Tibial nerve (tissue), 4 donors: ENCODE measurements at regions not wholly inside any gene's neighbourhood (a gene's known extent, or its start where the extent isn't known, plus 50 kb on each side); places are given as distances from the start of the nearest gene placed in this dataset.

ENCODE experiments used
- EP300 ChIP-seq, 2 donors: sonication (generic); formaldehyde crosslinking; IDR thresholded peaks; one replicate each; pipeline ENCODE4 v1.6.1; 2017; ENCODE audit warnings: antibody characterized with exemption in 2 of 2, mild to moderate bottlenecking in 1 of 2
- POLR2A ChIP-seq, 2 donors: fragments of 450-650 bp; IDR thresholded peaks; one replicate each; pipeline ENCODE4 v1.6.1; 2017; ENCODE audit warnings: antibody characterized with exemption in 2 of 2, mild to moderate bottlenecking in 2 of 2, moderate library complexity in 2 of 2
- TF ChIP-seq, protein P1 (sequence below), 5 experiments: fragments of 200-600 bp in 3 of 5; fragments of 450-650 bp in 2 of 5; sonication (generic) in 3 of 5; IDR thresholded peaks; one replicate each; pipeline ENCODE4 v1.5.1; 2016 to 2019; ENCODE audit warnings: antibody characterized with exemption in 5 of 5, mild to moderate bottlenecking in 3 of 5, moderate library complexity in 2 of 5

DNA sequence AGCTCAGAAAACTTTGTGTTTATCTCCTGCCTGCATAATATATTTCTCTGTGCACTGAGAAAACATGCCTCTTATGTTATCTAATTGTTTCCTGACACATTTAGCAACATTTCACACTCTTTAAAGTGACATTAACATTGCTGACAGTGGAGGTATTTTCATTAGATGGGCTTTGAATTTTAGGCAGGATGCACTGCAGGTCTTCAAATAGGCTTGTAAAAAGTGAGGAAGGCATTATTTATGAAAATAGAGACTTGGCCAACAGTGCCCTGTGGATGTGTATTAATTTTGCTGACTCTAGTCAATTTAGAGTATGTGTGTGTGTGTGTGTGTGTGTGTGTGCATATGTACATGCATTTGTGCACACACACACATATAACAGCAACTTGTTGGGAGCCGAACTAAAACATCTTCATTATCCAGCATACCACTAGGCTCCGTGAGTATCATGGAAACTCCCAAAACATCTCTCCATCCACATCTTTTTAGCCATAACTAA lies 429.5 kb upstream of the WWC1 start:
- TF ChIP-seq, protein P1, sequence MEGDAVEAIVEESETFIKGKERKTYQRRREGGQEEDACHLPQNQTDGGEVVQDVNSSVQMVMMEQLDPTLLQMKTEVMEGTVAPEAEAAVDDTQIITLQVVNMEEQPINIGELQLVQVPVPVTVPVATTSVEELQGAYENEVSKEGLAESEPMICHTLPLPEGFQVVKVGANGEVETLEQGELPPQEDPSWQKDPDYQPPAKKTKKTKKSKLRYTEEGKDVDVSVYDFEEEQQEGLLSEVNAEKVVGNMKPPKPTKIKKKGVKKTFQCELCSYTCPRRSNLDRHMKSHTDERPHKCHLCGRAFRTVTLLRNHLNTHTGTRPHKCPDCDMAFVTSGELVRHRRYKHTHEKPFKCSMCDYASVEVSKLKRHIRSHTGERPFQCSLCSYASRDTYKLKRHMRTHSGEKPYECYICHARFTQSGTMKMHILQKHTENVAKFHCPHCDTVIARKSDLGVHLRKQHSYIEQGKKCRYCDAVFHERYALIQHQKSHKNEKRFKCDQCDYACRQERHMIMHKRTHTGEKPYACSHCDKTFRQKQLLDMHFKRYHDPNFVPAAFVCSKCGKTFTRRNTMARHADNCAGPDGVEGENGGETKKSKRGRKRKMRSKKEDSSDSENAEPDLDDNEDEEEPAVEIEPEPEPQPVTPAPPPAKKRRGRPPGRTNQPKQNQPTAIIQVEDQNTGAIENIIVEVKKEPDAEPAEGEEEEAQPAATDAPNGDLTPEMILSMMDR (IDR thresholded peaks at IDR 0.05): no peak
- TF ChIP-seq EP300 (IDR thresholded peaks at IDR 0.05): no peak
- no peak for TF ChIP-seq POLR2A (IDR thresholded peaks at IDR 0.05)
